MG63 (cell line): ENCODE measurements at regions not wholly inside any gene's neighbourhood (a gene's known extent, or its start where the extent isn't known, plus 50 kb on each side); places are given as distances from the start of the nearest gene placed in this dataset.

Source experiments
- DNase-seq: peaks from one replicate; pipeline ENCODE4 v3.0.0-alpha.2; 2020
- H3K27me3 ChIP-seq: fragments of 250-450 bp; sonication (Bioruptor Pico); 2 replicates; pipeline ENCODE4 v1.5.1; 2020; ENCODE audit warnings: mild to moderate bottlenecking, moderate library complexity
- H3K36me3 ChIP-seq: fragments of 250-450 bp; sonication (Bioruptor Pico); 2 replicates; pipeline ENCODE4 v1.5.1; 2020; ENCODE audit warnings: mild to moderate bottlenecking, moderate library complexity
- H3K4me3 ChIP-seq: fragments of 250-450 bp; sonication (Bioruptor Pico); 2 replicates; pipeline ENCODE4 v1.5.1; 2020; ENCODE audit warnings: mild to moderate bottlenecking, moderate library complexity
- H3K9me3 ChIP-seq: fragments of 250-450 bp; sonication (Bioruptor Pico); 2 replicates; pipeline ENCODE4 v1.5.1; 2020; ENCODE audit warnings: mild to moderate bottlenecking, moderate library complexity

GRCh38 chr12:77777274-77777673 lies 53.4 kb upstream of the NAV3 start:
- no peaks in the 10 kb centered on the region for H3K27me3 ChIP-seq
- H3K4me3 ChIP-seq: no peak overlapping the region
- peak; percentile 12 for DNase-seq
- H3K9me3 ChIP-seq: no peaks in the 10 kb centered on the region
- H3K36me3 ChIP-seq: no peaks in the 10 kb centered on the region

GRCh38 chr12:77774761-77775160 lies 55.9 kb upstream of the NAV3 start:
- no peak overlapping the region for H3K4me3 ChIP-seq
- DNase-seq: no peak
- no peaks in the 10 kb centered on the region for H3K27me3 ChIP-seq
- H3K36me3 ChIP-seq: no peaks in the 10 kb centered on the region
- no peaks in the 10 kb centered on the region for H3K9me3 ChIP-seq

GRCh38 chr12:77772676-77773298 lies 57.9 kb upstream of the NAV3 start:
- no peak overlapping the region for H3K4me3 ChIP-seq
- no peaks in the 10 kb centered on the region for H3K9me3 ChIP-seq
- H3K36me3 ChIP-seq: no peaks in the 10 kb centered on the region
- no peak for DNase-seq
- H3K27me3 ChIP-seq: no peaks in the 10 kb centered on the region

- Histone ChIP-seq H3K36me3 (no peaks in the 10 kb centered on the region), H3K4me3 (no peak overlapping the region), H3K27me3 (no peaks in the 10 kb centered on the region), H3K9me3 (no peaks in the 10 kb centered on the region)
- DNase-seq: no peak
Measured at GRCh38 chr12:77768558-77768957, 62.1 kb upstream of the NAV3 start.

GRCh38 chr12:77767756-77768343 lies 62.8 kb upstream of the NAV3 start:
- DNase-seq: no peak
- no peaks in the 10 kb centered on the region for H3K9me3 ChIP-seq
- no peak overlapping the region for H3K4me3 ChIP-seq
- H3K36me3 ChIP-seq: no peaks in the 10 kb centered on the region
- no peaks in the 10 kb centered on the region for H3K27me3 ChIP-seq

GRCh38 chr12:77767335-77767734 lies 63.4 kb upstream of the NAV3 start:
- no peak for DNase-seq

GRCh38 chr12:77766224-77766623 lies 64.5 kb upstream of the NAV3 start:
- Histone ChIP-seq H3K36me3 (no peaks in the 10 kb centered on the region), H3K9me3 (no peaks in the 10 kb centered on the region), H3K4me3 (no peak overlapping the region), H3K27me3 (no peaks in the 10 kb centered on the region)
- DNase-seq: no peak

More at GRCh38 chr12:77767335-77767734, 63.4 kb upstream of the NAV3 start:
- no peaks in the 10 kb centered on the region for H3K9me3 ChIP-seq
- H3K4me3 ChIP-seq: no peak overlapping the region
- H3K36me3 ChIP-seq: no peaks in the 10 kb centered on the region
- no peaks in the 10 kb centered on the region for H3K27me3 ChIP-seq

GRCh38 chr12:77761286-77761685 lies 69.4 kb upstream of the NAV3 start:
- DNase-seq: no peak
- Histone ChIP-seq H3K9me3 (no peaks in the 10 kb centered on the region), H3K4me3 (no peak overlapping the region), H3K27me3 (peaks cover 13% of the 10 kb centered on the region), H3K36me3 (no peaks in the 10 kb centered on the region)

- no peak for DNase-seq
- Histone ChIP-seq H3K27me3 (peaks cover 17% of the 10 kb centered on the region), H3K4me3 (no peak overlapping the region), H3K9me3 (no peaks in the 10 kb centered on the region), H3K36me3 (no peaks in the 10 kb centered on the region)
Measured at GRCh38 chr12:77760271-77761025, 70.2 kb upstream of the NAV3 start.

- no peaks in the 10 kb centered on the region for H3K36me3 ChIP-seq
- no peak overlapping the region for H3K4me3 ChIP-seq
- H3K27me3 ChIP-seq: peaks cover 30% of the 10 kb centered on the region
- no peak for DNase-seq
- no peaks in the 10 kb centered on the region for H3K9me3 ChIP-seq
Measured at GRCh38 chr12:77754086-77754485, 76.6 kb upstream of the NAV3 start.

GRCh38 chr12:77751939-77752338 lies 78.8 kb upstream of the NAV3 start:
- DNase-seq: peak; percentile 30
- H3K9me3 ChIP-seq: no peaks in the 10 kb centered on the region
- no peak overlapping the region for H3K4me3 ChIP-seq
- no peaks in the 10 kb centered on the region for H3K36me3 ChIP-seq
- peaks cover 18% of the 10 kb centered on the region; the same call in 1 of the 2 replicates for H3K27me3 ChIP-seq

- Histone ChIP-seq H3K4me3 (no peak overlapping the region), H3K27me3 (0 out of 2 replicates have a peak, but pooled peaks cover 4% of the 10 kb centered on the region), H3K36me3 (no peaks in the 10 kb centered on the region), H3K9me3 (no peaks in the 10 kb centered on the region)
- no peak for DNase-seq
Measured at GRCh38 chr12:77746096-77746495, 84.6 kb upstream of the NAV3 start.

GRCh38 chr12:77745624-77746023 lies 85.1 kb upstream of the NAV3 start:
- DNase-seq: no peak
- H3K27me3 ChIP-seq: 0 out of 2 replicates have a peak, but pooled peaks cover 1% of the 10 kb centered on the region
- no peaks in the 10 kb centered on the region for H3K9me3 ChIP-seq
- no peak overlapping the region for H3K4me3 ChIP-seq
- no peaks in the 10 kb centered on the region for H3K36me3 ChIP-seq

- no peaks in the 10 kb centered on the region for H3K36me3 ChIP-seq
- H3K9me3 ChIP-seq: no peaks in the 10 kb centered on the region
- DNase-seq: no peak
- H3K4me3 ChIP-seq: no peak overlapping the region
- no peaks in the 10 kb centered on the region for H3K27me3 ChIP-seq
Measured at GRCh38 chr12:77742631-77743030, 88.1 kb upstream of the NAV3 start.

GRCh38 chr12:77741974-77742517 lies 88.6 kb upstream of the NAV3 start:
- no peak for DNase-seq
- H3K27me3 ChIP-seq: no peaks in the 10 kb centered on the region
- no peaks in the 10 kb centered on the region for H3K36me3 ChIP-seq
- H3K9me3 ChIP-seq: no peaks in the 10 kb centered on the region
- no peak overlapping the region for H3K4me3 ChIP-seq

GRCh38 chr12:77736219-77736965 lies 94.3 kb upstream of the NAV3 start:
- DNase-seq: no peak
- Histone ChIP-seq H3K9me3 (no peaks in the 10 kb centered on the region), H3K4me3 (no peak overlapping the region), H3K27me3 (no peaks in the 10 kb centered on the region), H3K36me3 (no peaks in the 10 kb centered on the region)
